GM12865 (cell line): ENCODE measurements at regions not wholly inside any gene's neighbourhood (a gene's known extent, or its start where the extent isn't known, plus 50 kb on each side); places are given as distances from the start of the nearest gene placed in this dataset.

ENCODE experiments used
- DNase-seq: peaks from one replicate; pipeline ENCODE4 v3.0.0; 2010; ENCODE audit warnings: low read depth
- H3K4me3 ChIP-seq: 2 replicates; pipeline ENCODE4 v1.5.1; 2011; ENCODE audit warnings: mild to moderate bottlenecking, low read depth, low read length, control low read depth
- CTCF ChIP-seq: IDR thresholded peaks from 2 replicates; pipeline ENCODE4 v1.5.1; 2011; ENCODE audit warnings: low read length, control low read depth, low read depth, inconsistent platforms; ENCODE audit not compliant: insufficient read depth; ENCODE audit errors: missing control alignments

DNA sequence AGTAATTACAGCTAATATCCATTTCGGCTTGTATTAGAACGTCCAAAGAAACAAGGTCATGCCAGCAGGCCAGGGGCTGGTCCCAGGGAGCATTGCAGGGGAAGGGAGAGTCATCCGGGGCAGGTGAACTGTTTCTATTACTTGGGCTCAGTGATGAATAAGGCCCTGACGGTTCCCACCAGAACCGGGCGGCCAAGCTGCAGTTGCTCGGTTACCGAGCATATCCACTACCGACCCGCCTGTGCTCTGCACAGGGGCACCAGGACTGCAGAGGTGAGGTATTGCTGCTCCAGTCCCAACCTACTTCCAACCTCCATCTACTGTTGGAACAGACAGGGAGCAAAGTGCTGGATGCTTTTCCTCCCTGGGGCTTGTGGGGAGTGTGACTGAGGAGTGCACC, 295.5 kb downstream of the MAF start:
- TF ChIP-seq CTCF, result no peak
- no peak for DNase-seq
- H3K4me3 ChIP-seq, result no peak overlapping the region

DNA sequence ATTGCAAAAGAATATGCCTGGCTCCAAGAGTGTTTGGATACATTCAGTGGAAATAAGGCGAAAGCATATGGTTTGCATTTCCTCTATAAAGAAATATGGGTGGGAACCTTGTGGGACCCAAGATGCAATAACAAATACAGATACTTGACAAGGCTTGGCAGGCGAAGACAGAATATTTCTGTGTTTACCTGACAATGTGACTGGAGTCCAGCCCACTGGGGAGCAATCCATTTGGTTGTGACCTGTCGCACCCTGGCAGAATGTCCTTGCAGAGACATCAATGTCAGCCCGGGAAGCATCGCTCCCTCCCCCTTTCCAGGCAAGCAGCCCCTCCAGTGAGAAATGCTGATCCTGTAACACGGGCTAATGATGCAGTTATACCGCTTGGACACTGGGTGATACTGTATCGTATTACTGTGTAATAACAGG, 296.6 kb downstream of the MAF start:
- no peak for DNase-seq
- no peak for TF ChIP-seq CTCF
- H3K4me3 ChIP-seq, result no peak overlapping the region

DNA sequence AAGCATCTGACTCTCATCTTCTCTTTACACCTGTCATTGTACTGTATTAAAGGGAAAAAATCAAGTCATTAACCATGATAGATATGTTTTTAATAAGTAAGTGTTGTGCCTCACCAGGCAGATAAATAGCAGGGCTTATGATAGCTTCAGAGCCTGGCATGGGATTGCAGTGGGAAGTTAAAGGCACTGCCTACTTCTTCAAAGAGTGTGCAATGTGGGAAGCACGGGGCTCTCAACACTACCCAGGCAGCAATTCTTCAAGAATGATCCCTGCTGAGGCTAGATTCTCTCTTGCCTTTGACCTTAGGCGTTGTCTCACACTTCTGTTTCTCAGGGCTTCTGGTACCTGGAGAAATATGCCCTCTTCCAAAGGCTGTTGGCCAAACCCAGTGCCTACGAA, 297.3 kb downstream of the MAF start:
- H3K4me3 ChIP-seq, result no peak overlapping the region
- DNase-seq, result no peak
- no peak for TF ChIP-seq CTCF

- H3K4me3 ChIP-seq, result no peak overlapping the region
- DNase-seq, result no peak
- no peak for TF ChIP-seq CTCF
Measured at GRCh38 chr16:79302731-79303130, 297.8 kb downstream of the MAF start.

GRCh38 chr16:79301051-79301450, 299.5 kb downstream of the MAF start:
- DNase-seq, result no peak
- TF ChIP-seq CTCF, result no peak
- H3K4me3 ChIP-seq, result no peak overlapping the region

DNA sequence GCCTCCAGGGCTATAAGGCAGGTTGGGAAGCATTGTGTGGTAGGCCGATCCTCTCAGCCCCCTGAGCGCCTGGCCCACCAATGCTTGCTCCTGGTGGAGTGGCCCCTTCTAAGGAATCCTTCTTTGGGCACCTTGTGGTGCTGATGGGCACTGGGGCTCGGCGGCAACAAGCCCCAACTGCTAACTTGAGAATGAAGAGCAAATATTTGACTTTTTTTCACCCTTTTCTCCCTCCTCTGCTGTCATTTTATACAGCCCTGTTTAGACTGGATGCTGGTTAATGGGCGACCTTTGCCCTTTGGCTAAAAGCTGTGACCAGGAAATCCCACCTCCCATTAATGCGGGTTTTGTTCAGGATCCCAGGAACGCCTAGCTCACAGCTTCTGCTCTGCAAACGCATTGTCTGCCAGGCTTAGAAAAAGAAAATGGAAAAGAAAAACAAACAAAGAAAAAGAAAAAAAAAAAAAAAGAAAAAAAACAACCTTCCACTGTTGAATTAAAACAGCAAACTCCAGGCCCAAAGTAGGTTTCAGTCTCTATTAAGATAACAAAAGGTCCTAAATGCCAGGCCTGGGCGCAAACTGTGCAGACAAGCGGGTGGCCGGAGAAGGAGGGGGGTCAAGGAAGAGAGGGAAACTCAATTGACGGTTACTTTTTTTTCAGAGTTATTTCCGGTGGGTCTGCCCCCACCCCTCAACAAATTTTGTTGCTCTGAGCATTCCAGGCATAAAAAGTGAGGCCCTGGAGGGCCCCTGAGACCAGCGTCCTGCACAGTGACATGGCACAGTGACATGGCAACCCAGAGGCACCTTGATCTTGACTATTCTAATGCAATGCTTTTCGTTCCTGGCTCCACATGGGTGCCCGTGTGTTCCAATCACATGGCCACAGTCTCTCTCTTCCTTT, 301.4 kb downstream of the MAF start:
- DNase-seq, result no peak
- no peak overlapping the region for H3K4me3 ChIP-seq
- TF ChIP-seq CTCF, result no peak

- no peak overlapping the region for H3K4me3 ChIP-seq
- no peak for TF ChIP-seq CTCF
- no peak for DNase-seq
Measured at GRCh38 chr16:79298476-79298875, 302.1 kb downstream of the MAF start.
